ENCODE measurements at regions not wholly inside any gene's neighbourhood (a gene's known extent, or its start where the extent isn't known, plus 50 kb on each side); places are given as distances from the start of the nearest gene placed in this dataset.
"Not testable (repeated sequence)": the region's sequence is repeated elsewhere in the genome, so short reads cannot be mapped to it uniquely, and the experiment has no call there.

GRCh38 chr15:100731267-100732152 is 129.1 kb downstream of the ASB7 start:
- in situ Hi-C loops (cut with HindIII; ENCODE audit: low pct_unique_long_range_greater_than_20kb, low sequenced_read_pairs) = no loop called here
- no peak for DNase-seq (ENCODE audit: low read depth)

DNA sequence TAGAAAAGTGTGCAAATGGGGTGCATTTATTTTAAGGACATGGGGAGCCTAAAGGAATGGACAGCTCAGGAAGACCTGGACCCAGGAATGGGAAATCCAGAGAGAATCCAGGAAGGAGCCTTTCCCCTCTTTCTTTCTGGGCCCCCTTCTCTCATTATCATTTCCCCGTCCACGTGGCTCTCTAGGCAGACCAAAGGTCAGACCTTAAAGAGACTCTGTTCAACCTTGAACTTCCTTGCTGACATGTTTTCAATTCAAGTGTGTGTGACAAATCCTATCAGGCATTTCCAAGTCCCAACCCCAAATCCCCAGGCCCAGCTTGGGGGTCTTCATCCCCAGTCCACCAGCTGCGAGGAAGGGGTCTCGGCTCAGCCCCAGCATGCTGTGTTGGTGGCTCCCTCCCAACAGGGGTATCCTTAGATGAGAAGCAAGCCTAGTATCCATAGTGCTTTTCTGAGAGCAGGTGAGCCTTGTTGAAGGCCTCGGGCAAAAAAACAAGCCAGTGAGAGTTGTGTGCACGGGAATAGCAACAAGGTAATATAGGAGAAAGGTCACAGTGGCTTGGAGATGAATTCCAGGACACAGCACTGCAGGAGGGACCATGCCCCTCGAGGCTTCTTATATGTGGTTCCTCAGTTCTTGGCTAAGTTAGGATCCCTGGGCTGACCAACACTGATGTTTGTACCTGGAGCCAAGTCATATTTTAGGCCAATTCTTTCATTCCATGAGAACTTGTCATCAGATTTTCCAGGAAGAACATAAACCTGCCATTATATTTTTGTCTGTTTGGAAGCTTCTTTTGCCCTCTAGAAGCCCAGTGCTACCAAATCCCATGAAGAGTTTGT is 130.0 kb downstream of the ASB7 start:
- in situ Hi-C loops (cut with HindIII; ENCODE audit: low pct_unique_long_range_greater_than_20kb, low sequenced_read_pairs) = no loop called here
- no peak for DNase-seq (ENCODE audit: low read depth)

GRCh38 chr15:100733101-100733842 is 130.9 kb downstream of the ASB7 start:
- in situ Hi-C loops (cut with HindIII; ENCODE audit: low pct_unique_long_range_greater_than_20kb, low sequenced_read_pairs) = no loop called here
- DNase-seq (ENCODE audit: low read depth) = no peak

- DNase-seq (ENCODE audit: low read depth); in situ Hi-C loops (cut with HindIII; ENCODE audit: low pct_unique_long_range_greater_than_20kb, low sequenced_read_pairs): not testable (repeated sequence)
These were observed 131.4 kb downstream of the ASB7 start for GRCh38 chr15:100733843-100734185.

DNA sequence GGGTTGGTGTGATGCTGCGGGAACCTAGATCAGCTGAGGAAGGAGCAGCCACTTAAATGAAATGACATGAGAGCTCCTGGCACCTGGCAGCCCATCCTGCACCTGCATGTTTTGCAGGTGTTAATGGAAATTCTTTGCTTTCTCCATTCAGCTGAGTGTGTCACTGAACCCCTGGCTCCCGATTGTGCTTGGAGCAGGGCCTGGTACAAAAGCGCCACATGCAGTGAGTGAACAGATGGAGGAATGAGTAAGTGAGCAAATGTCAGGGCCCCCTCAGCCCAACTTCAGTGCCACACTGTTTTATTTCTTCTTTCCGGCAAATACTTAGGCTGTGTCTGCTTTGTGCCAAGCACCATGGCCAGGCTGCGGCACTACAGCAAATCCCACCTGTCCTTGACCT is 132.2 kb downstream of the ASB7 start:
- in situ Hi-C loops (cut with HindIII; ENCODE audit: low pct_unique_long_range_greater_than_20kb, low sequenced_read_pairs) = no loop called here
- DNase-seq (ENCODE audit: low read depth) = no peak

DNA sequence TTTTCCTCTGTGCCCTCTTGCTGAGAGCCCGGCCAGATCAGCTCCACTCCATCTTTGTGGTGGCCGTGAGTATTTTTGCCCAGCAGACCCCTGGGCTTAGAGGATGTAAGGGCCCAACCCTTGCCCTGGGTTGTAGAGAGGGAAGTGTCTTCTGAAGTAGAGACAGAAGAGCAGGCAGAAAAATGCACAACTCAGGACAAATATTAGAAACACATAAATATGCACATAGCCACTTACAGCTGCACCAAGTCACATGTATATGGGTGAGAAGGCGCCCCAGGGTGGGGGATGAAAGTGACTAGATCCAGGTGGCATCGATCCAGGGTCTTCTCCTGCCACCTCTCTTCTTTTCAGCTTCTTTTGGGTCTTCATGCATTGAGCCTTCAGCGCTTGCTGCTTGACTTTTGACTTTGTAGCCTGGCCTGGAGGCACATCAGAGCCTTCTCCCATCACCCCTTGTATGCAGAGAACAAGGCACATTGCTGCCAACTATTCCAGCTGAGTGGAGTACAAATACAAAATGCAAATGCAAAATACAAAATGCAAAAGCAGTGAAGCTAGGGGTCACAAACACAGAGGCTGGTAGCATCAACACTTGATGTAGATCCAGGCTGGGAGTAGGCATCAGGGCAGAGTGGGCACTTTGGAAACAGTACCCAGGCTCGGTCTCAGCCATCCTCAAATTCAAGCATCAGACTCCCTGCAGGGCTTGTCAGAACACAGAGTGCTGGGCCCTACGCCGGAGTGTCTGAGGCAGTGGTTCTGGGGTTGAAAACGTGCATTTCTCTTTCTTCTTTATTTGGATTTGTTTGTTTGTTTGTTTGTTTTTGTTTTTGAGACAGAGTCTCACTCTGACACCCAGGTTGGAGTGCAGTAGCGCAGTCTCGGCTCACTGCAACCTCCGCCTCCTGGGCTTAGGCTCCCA is 133.0 kb downstream of the ASB7 start:
- DNase-seq (ENCODE audit: low read depth) = no peak
- in situ Hi-C loops (cut with HindIII; ENCODE audit: low pct_unique_long_range_greater_than_20kb, low sequenced_read_pairs) = no loop called here

GRCh38 chr15:100737214-100737613 is 134.8 kb downstream of the ASB7 start:
- no peak for DNase-seq (ENCODE audit: low read depth)

GRCh38 chr15:100738614-100739013 is 136.2 kb downstream of the ASB7 start:
- DNase-seq (ENCODE audit: low read depth) = no peak
- in situ Hi-C loops (cut with HindIII; ENCODE audit: low pct_unique_long_range_greater_than_20kb, low sequenced_read_pairs) = no loop called here

More at GRCh38 chr15:100737214-100737613, 134.8 kb downstream of the ASB7 start:
- in situ Hi-C loops (cut with HindIII; ENCODE audit: low pct_unique_long_range_greater_than_20kb, low sequenced_read_pairs) = no loop called here

- in situ Hi-C loops (cut with HindIII; ENCODE audit: low pct_unique_long_range_greater_than_20kb, low sequenced_read_pairs) = no loop called here
- no peak for DNase-seq (ENCODE audit: low read depth)
These were observed 137.7 kb downstream of the ASB7 start for GRCh38 chr15:100740138-100740537.

- in situ Hi-C loops (cut with HindIII; ENCODE audit: low pct_unique_long_range_greater_than_20kb, low sequenced_read_pairs) = no loop called here
- no peak for DNase-seq (ENCODE audit: low read depth)
These were observed 128.0 kb upstream of the ALDH1A3 start for GRCh38 chr15:100751585-100751984.

GRCh38 chr15:100753503-100753902 is 126.1 kb upstream of the ALDH1A3 start:
- no peak for DNase-seq (ENCODE audit: low read depth)
- in situ Hi-C loops (cut with HindIII; ENCODE audit: low pct_unique_long_range_greater_than_20kb, low sequenced_read_pairs) = no loop called here

GRCh38 chr15:100757661-100758060 is 122.0 kb upstream of the ALDH1A3 start:
- DNase-seq (ENCODE audit: low read depth) = no peak
- in situ Hi-C loops (cut with HindIII; ENCODE audit: low pct_unique_long_range_greater_than_20kb, low sequenced_read_pairs) = no loop called here

DNA sequence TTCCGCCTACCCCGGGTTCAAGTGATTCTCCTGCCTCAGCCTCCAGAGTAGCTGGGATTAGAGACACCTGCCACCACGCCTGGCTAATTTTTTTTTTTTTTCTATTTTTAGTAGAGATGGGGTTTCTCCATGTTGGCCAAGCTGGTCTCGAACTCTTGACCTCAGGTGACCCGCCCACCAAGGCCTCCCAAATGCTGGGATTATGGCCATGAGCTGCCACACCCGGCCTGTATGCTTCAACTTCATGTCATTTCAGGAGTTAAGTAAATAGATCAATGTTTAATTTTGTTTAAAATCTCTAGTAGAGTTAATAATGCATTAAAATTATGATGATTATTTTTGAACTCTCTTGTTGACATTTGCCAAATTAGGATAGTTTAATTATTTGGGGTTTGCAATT is 121.1 kb upstream of the ALDH1A3 start:
- DNase-seq (ENCODE audit: low read depth) = no peak

DNA sequence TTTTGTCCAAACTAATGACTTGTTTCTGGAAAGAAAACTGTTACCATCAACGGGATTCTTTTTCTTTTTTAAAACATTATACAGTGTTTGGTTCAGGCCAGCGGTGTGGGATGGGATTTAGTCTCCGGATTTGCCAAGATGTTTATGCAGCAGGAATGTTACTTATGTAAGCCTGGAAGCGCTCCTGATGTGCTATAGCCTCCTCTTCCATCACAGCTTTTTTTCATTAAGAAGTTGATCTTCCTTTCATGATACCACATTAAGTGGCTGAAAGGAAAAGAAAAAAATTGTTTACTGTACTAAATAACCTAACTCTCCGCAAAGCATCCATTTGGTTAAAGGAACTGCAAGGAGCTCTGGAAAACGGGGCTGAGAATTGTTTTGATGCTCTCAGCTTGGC is 120.5 kb upstream of the ALDH1A3 start:
- DNase-seq (ENCODE audit: low read depth) = no peak
- in situ Hi-C loops (cut with HindIII; ENCODE audit: low pct_unique_long_range_greater_than_20kb, low sequenced_read_pairs) = no loop called here

More for the DNA sequence above, 121.1 kb upstream of the ALDH1A3 start:
- in situ Hi-C loops (cut with HindIII; ENCODE audit: low pct_unique_long_range_greater_than_20kb, low sequenced_read_pairs) = no loop called here

DNA sequence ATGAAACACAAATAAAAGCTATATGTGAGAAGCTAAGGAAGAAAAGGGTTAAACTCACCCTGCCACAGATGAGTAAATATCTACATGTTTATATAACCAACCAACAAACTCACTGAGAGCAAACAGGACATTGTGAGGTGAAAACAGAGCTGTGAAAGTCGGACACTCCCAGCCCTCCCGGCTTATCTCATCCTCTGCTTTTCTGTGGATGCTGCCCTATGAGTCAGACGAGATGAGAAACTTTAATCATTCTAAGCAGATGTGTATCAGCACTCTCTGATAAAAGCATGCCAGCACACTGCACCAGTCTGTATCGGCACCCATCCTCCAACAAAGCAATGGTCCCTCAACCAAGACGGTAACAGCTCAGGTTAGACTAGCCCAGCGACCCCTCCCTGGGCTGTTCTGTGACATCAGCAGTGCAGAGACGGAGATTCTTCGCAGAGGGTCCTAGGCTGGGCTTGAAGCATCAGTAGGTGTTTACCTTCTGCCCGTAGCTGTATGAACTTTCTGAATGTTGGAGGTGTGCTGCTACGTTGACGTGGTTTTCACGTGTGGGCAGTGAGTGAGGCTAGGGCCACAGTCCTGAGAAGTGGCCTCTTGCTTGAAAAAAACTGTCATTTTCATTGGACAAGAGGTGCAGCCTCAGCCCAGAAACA is 119.8 kb upstream of the ALDH1A3 start:
- in situ Hi-C loops (cut with HindIII; ENCODE audit: low pct_unique_long_range_greater_than_20kb, low sequenced_read_pairs) = no loop called here

DNA sequence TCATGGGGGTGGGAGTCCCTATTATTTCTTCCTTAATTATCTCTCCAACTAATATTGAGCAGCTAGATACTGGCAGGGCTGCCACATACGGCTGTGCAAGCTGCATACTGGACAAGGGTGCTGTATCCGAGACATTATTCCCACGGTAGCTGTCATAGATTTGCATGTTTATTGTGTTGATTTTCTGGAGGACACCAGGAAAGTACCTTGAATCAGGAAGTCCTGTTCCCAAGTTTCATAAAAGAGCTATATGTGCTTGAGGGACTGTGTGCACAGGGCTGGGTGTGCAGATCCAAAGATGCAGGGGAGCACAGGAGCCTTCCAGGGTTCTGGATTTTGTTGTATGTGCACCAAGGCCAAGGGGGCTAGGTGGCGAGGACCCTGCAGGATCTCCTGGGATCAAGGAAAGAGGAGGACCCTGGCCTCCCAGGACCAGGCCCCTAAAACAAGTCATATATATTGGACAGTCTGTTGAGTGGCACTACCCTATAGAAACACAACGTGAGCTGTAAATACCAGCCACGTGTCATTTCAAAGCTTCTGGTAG is 119.2 kb upstream of the ALDH1A3 start:
- in situ Hi-C loops (cut with HindIII; ENCODE audit: low pct_unique_long_range_greater_than_20kb, low sequenced_read_pairs) = no loop called here
- no peak for DNase-seq (ENCODE audit: low read depth)

More for the DNA sequence above, 119.8 kb upstream of the ALDH1A3 start:
- DNase-seq (ENCODE audit: low read depth) = peak; percentile 83
